ENCODE measurements at regions not wholly inside any gene's neighbourhood (a gene's known extent, or its start where the extent isn't known, plus 50 kb on each side); places are given as distances from the start of the nearest gene placed in this dataset.

GRCh38 chr15:61682891-61683735 lies 377.1 kb downstream of the VPS13C start:
- DNase-seq (ENCODE audit: low read depth) = no peak

GRCh38 chr15:61681676-61682075 lies 378.6 kb downstream of the VPS13C start:
- DNase-seq (ENCODE audit: low read depth) = no peak

GRCh38 chr15:61681038-61681418 lies 379.2 kb downstream of the VPS13C start:
- no peak for DNase-seq (ENCODE audit: low read depth)

GRCh38 chr15:61680260-61681037 lies 379.8 kb downstream of the VPS13C start:
- no peak for DNase-seq (ENCODE audit: low read depth)

GRCh38 chr15:61671736-61672135 lies 388.5 kb downstream of the VPS13C start:
- DNase-seq (ENCODE audit: low read depth) = no peak

- no peak for DNase-seq (ENCODE audit: low read depth)
Observed at GRCh38 chr15:61668444-61668843, 391.8 kb downstream of the VPS13C start.

DNA sequence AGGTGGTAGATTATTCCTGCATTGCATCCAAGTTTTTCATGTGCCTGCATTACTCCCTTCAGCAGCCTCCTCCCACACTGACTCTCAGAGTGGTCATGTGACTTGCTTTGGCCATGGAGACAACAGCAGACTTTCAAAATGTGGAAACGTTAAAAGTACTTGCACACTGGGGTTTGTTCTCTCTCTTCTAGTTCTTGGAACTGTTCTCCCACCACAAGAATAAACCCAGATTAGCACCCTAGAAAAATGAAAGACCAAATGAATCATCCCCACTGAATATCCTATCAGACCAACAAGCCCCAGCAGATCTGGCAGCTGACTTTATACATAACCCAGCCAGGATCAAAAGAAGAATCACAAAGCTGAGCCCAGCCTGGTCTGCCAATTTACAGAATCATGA lies 398.5 kb downstream of the VPS13C start:
- DNase-seq (ENCODE audit: low read depth) = no peak

DNA sequence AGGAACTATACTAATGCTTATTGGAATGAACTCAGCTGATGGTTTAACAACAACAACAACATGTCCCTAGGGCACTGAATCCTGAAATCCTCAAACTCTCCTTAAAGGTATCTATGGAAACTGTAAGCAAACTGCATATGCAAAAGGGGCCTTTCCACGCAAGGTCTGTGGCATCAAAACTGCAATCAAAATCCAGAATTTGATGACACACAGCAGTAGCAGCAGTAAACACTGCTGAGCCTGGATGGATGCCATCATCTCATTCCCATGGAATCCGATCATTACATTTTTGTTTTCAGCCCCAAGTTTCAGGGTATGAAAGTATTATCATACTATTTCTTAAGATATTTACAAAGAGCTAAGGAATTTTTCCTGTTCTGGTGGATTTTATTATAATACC lies 399.7 kb downstream of the VPS13C start:
- DNase-seq (ENCODE audit: low read depth) = peak; percentile 85

GRCh38 chr15:61659566-61660190 lies 400.6 kb downstream of the VPS13C start:
- peak; percentile 29 for DNase-seq (ENCODE audit: low read depth)

DNA sequence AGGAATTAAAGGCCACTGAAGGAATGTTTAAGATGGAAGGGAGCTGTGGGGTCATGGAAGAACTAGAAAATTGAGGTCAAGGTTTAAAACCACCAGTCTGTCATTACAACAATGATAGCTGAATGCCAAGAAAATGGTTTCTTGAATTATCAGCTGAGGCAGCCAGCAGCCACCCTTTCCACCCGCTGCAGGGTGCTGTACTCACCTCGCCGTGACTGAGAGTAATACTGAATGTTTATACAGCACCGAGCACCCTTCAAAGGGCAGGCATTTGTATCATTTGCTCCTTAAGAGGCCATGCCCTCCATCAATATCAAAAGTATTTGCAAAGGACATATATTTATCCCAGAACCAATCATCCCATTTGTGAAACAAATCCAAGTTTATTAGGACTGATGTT lies 402.8 kb downstream of the VPS13C start:
- no peak for DNase-seq (ENCODE audit: low read depth)

DNA sequence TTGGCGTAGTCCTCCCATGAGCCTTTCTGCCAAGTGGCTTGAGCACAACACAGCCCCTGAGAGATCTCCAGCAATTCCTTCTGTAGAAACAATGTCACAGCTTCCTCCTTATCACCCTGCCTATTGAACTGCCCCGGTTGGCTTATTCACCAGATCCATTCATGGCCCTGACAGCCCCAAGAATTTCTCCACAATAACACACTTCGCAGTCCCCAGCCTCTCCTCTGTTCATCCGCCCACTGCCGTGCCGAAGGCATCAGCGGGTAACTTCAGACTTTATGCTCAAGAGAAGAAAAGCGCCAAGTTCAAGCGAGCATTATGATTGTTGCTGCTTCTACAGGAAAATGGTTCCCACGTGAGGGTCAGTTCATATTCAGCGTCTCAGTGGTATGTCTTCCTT lies 403.9 kb downstream of the VPS13C start:
- no peak for DNase-seq (ENCODE audit: low read depth)

- DNase-seq (ENCODE audit: low read depth) = no peak
Observed at GRCh38 chr15:61655881-61656280, 404.4 kb downstream of the VPS13C start.

DNA sequence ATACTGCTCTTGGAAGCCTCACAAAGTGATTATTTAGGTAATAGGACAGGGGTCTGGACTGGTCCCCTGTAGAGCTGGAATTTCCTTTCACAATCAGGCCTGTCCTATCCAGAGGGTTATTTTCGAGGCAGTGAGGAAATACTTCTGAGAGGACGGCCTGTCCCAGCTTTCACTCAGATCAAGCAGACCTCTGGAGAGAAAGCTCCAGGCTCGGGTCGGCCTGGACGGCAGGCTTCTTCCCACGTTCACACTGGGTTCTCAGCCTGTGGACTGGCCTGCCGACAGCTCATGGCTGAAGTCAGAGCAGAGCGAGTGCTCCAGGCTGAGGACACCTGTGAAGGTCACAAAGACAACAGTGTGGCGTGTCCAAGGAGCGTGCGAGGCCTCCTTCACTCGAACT lies 405.3 kb downstream of the VPS13C start:
- DNase-seq (ENCODE audit: low read depth) = no peak

- DNase-seq (ENCODE audit: low read depth) = no peak
Observed at GRCh38 chr15:61654002-61654740, 406.1 kb downstream of the VPS13C start.

DNA sequence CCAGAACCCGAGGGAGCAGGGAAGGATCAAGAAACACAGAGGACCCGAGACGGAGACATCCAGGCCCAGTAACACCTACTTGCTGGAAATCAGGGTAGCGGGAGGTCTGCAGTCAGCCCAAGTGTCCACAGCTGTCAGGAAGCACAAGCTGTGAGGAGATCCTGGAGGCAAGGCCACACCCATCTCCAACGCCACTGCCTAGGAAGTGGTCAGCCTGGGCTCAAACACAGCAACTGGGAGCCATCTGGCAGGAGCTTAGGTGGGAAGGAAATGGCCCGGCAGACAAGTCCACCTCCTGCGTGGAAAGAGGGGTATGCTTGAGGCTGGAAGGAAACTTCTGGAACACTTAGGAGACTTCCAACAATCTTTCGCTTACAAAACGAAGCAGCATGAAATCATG lies 407.1 kb downstream of the VPS13C start:
- no peak for DNase-seq (ENCODE audit: low read depth)

GRCh38 chr15:61651267-61651666 lies 409.0 kb downstream of the VPS13C start:
- no peak for DNase-seq (ENCODE audit: low read depth)

DNA sequence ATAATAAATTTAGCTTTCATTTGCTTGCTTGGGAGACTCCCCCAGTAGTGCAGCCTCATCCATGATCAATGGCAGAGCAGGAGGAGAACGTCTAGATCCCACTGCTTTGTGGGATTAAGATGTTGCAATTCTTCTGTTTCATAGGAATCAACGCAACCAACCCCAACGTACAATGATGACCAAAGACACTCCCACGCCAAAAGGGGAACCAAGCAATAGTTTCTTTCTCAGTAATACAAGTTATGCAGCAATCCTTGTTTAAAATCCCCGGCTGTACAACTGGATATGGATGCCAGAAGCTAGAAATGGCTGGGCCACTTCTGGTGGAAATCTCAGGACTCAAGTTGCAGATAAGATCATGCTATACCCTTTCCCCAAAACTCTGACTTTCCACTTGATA lies 411.2 kb downstream of the VPS13C start:
- DNase-seq (ENCODE audit: low read depth) = no peak

DNA sequence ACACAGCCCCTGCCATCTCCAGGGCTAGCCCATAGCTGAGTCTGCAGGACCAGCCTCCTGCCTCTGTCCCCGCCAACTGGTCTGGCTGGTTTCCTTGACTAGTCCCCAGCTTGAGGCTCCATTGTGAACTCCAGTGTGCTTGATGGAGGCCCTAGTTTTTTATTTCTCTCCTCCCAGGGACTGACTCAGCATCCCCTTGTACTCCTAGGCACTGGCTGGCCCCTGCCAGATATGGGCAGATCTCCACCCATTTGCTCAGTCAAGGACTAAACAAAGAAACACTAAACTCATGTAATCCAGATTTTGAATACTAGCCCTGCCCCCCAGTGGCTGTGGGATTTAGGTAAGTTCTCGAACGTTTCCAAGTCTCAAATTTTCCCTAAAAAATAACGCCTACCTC lies 415.4 kb upstream of the RORA start:
- no peak for DNase-seq (ENCODE audit: low read depth)

DNA sequence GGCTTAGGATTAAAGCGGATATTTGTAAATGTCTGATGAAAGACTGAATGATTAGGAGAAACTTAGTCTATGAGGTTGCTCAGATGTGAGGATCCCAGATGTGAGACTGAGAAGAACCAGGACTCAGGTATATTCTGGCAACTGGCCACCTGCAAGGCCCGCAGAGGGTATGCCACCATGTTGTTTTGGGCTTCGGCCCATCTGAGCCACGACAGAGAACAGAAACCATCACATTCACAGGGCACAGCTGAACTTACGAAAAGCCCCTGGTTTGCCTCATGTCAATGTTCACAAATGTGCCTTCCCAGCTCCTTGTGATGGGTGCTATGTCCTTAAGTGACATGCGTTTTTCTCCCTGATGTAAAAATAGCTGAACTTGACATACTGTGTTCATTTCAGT lies 412.5 kb upstream of the RORA start:
- no peak for DNase-seq (ENCODE audit: low read depth)

DNA sequence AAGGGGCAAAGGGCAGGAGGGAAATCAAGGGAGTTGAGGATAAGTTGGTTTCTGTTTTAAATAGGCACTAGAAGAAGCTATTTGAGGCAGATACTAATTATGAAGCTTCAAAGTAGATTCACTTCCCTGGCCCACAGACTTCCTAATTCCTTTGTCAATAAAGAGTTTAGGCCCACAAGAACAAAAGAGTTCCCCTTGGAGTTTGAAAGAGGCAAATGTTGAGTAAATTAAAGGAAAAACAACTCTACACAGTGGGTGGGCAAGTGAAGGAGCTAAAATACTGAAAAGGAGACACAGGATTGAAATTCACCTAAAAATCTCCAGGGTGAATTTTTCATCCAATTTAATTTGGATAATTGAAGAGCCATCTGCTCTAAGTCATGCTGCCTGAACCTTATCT lies 411.7 kb upstream of the RORA start:
- no peak for DNase-seq (ENCODE audit: low read depth)

- no peak for DNase-seq (ENCODE audit: low read depth)
Observed at GRCh38 chr15:61639491-61639890, 410.4 kb upstream of the RORA start.

DNA sequence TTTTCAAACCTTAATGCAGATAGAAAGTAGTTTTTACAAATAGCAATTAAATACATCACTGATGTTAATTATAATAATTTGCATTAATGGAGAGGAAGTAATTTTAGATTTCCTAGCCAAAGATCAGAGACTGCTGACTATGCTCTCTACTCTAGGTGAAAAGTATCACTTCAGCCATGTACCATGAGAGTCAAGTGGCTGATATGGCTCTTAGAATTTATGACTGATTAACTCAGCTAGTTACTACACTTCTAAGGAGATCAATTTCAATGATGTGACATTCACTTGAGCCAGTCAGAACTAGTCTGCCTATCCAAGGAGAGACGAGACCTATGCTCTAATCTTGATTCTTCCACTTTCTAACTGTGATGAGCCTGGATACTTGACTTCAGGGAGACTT lies 405.7 kb upstream of the RORA start:
- DNase-seq (ENCODE audit: low read depth) = no peak
